HG03066 (cell line): ENCODE measurements at regions not wholly inside any gene's neighbourhood (a gene's known extent, or its start where the extent isn't known, plus 50 kb on each side); places are given as distances from the start of the nearest gene placed in this dataset.

Experiments used
- ATAC-seq: cut with Tn5 transposase; IDR thresholded peaks from one replicate; pipeline ENCODE4 v1.9.1; 2021; ENCODE audit warnings: low read depth; ENCODE audit not compliant: unreplicated experiment

DNA sequence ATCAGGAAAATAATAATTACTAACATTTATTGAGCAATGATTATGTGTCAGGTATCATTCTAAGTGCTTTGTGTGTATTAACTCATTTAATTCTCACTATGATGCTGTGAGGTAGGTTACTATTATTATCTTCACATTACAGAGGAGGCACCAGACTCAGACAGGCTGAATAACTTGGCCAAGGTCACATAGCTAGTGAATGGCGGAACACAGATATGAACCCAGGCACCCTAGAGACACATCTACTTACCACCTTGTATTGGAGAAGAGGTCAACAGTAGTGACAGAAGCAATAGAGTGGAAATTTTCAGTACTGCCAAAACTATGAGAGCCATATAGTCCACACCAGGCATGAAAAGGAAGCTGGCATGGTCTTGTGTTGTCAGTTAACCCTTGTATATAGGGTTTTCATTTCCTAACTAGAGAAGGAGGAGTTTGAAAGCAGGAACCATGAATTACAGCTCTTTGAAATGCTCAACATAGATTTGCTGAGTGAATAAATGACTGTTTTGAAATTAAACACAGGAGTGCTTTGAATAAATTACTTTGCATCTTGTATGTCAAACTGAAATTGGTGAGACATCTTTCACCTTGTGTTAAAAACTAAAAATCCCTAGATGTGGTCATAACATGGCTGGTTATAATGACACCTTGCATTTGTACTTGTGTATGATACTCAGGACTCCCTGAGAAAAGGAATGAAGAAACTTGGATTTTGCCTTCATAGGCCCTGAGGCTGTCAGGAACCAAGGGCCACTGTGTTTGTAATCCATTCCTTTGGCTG, 71.8 kb downstream of the RTL9 start:
- no peak for ATAC-seq

DNA sequence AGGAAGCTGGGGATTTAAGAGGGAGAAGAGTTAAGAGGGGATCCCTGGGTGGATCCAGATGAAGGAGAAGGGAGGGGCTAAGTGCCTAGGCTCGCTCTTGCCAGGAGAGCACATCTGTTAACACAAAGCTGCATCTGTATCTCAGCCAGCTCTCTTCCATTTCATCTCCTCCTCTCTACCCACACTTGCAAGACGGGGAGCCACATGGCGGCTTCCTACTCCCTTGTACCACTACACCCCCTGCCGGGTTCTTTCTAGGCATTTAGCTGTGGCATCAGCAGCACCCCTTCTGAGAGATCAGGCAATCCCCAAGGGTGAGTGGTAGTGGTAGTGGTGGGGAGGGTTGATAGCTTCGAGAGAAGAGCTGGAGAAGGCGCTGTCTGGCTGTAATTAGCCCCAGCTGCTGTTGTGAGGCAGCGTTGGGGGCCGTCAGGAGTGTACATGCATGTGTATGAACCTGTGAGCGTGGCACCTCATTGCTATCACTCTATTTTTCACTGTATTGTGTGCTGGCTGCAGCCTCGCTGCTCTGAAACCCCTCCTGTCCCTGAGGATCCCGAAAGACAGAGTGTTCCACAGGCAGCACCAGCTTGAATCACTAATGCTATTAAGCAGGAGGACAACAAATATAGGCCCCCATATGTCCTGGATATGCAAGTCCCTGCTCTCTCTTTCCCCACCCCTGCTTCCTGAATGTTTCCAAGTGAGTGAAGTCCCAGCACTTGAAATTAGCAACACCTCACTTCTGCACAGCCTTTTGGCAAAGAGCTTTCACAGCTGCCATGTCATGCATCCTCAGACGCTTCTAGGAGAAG, 73.7 kb downstream of the RTL9 start:
- ATAC-seq = no peak

DNA sequence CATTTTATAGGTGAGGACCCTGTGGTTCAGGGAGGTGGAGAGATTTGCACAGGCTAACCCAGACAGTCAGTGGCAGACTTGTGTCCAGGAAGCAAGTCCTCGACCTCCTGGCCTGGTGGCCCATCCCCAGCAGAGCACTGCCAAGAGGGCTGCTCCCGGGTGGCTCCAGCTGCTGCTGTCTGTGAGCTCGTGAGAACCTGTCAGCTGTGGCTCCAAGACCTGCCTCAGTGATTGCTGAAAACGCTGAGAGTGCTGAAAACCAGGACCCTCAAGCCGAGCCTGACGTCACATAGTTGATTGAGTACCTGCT, 74.2 kb downstream of the RTL9 start:
- no peak for ATAC-seq

DNA sequence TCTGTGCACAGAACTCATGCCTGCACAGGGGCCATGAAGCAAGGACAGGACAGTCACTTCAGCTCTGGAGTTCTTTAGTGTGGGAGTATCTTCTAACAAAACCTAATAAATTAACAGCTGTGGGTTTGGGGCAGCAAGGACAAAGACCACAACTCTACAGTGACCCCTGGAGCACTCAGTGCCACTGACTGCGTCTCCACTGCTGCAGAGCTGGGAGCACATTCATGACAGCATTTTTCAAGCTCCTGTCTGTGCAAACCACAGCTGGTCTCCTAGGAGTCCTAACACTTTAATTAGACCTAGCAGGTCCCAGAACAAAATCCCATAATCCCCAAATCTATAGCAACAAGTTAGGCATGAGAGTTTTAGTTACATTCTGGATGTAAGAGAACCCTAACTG, 76.5 kb downstream of the RTL9 start:
- ATAC-seq = no peak

DNA sequence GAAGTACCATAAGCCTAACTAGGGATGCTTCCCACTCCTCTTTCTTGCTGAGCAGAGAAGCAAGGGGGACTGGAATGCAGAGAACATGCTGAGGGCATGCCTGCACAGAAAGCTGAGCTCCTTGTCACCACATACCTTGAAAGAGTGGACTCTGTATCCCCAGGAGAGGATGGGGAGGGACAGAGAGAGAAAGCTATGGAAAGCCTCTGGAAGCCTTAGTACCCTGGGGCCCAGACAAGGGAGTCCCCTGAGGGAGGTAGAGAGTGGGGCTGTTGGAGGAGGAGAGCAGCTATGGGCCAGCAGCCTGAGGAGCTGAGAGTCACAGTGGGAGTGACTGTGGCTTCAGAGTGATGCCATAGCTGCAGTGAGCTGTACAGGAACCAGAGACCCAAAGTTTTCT, 77.9 kb downstream of the RTL9 start:
- no peak for ATAC-seq

DNA sequence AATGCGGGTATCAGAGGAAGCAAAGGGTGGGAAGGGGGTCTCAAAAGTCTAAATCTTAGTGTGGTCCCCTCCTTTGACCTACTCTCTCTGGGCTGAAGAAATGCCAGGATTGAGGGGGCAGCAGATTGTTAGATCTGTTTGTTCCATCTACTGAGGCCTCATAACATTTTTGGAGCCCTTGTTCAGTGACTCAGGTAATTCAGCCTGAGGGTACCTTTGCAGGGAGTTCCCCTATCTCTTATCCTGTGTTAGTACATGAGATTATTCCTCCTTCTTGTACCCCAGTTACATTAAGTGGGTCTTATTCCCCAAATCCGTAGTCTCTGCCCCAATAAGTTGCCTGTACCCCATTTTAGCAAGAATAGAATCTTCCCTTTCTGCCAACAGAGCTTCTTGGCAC, 79.0 kb downstream of the RTL9 start:
- ATAC-seq = no peak

DNA sequence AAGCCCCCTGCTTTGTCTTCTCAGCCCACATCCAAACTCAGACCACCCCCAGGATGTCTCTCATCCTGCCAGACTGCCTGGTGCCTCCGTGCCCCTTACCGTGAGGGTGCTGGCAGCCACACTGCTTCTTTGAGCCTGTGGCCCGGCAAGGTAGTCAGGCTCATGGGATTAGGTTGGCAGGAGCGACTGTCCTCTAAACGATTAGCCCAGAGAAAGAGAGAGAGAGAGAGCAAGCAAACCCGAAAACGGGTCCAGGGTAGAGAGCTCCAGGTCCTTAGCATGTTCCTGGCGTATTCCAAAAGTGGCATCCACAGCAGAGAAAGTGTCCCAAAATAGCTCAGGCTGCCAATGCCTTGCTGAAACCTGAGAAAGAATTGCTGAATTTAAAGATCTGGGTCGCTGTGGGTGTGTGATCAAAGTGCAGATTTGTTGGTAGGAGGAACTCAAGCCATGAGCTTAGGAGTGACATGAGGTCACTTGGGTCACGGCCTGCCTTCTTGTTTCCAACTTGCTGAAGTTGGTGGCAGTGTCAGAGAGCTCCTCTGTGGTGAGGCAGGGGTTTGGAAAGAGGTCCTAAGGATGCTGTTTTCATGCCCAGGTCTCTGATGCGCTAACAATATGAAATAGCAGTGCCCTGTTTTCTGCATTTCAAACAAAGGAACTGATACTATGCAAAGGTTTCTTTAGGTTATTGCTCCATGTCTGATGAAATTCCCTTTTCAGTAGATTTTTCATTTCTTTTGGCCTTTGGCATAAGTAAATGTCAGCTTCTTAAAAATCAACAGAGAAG, 81.6 kb downstream of the RTL9 start:
- no peak for ATAC-seq

DNA sequence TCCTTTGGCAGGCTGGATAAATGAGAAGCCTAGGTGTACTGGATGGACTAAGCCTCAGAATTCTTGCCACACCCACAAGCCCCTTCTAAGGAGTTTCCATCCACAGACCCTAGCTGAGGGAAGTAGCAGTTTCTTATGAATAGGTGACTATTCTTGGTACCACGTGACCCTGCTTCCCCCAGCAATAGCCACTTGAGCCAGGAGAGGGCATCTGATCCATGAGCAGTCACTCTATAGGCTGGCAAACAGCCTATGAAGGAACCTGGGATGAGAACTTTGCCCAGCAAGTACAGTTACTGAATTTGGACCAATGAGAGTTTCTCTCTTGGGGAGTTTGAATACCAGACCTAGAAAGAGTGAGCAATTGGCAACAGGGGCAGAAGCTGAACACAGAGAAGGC, 84.0 kb downstream of the RTL9 start:
- ATAC-seq = no peak

DNA sequence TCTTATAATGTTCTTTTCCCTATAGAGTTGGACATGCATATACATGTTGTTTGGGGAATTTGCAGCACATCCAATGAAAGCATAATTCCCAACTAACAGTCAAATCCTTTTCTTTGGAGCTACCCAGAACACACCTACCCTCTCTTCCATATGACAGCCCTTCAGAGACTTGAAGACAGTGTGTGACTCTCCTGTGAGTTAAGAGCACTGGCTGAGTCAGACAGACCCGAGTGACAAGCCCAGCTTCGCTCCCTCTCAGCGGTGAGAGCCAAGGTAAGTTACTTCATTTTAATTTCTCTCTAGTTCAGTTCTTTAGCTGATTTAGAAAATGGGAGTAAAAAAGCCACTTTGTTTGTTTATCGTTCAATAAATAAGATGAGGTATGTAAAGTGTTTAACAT, 86.3 kb downstream of the RTL9 start:
- no peak for ATAC-seq

DNA sequence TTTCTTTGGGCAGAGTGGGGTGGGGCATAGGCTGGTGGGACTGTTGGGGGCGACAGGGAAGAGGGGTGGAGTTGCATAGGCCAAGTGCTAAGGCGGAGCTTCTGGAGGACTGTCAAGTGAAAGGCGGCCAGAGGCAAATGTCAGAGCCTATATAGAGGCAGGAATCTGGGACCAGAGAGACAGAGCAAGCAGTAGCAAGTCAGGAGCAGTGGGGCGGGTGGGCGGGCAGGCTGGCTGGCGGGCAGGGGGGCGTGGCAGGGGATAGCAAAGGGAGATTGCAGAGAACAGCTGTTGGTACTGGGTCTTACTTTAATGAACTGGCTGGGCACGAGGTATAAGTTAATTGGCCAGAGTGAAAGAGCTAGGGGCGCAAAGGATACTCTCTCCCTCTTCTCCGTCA, 89.8 kb downstream of the RTL9 start:
- ATAC-seq = no peak

DNA sequence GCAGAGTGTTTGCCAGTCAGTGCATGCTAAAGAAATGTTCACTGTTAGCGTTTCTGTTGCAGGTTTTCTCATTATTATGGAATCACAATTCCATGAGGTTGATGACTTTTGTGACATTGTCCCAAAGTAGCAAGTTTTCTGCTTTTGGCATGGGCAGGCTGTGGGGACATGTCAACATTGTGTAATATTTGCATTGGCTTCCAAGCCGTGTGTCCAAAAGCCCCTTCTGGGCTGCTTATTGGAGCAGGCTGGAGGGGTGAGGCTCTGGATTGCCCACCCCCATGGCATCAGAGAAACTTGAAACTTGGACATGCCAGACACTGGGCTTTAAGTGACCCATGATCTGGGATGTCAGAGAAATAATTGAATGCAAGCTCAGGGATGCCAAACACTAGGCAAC, 90.7 kb downstream of the RTL9 start:
- ATAC-seq = no peak

DNA sequence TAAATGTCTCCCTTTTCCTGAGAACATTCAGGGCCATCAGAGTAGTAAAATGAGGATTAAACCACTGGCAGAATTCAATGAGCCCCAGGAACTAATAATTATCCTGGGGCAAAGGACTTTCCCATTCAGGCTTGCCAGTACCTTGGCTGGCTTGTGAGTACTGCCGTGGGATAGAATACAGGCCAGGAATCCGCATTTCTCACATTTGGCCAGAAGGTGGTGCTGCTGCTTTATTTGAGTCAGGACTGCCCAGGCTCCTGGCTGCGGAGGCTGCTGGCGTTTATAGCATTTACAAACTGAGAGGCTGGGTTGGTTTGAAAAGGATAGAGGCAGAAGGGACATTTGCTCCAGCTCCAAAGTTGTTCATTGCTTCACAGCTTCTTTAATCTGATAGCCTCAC, 91.4 kb downstream of the RTL9 start:
- no peak for ATAC-seq

DNA sequence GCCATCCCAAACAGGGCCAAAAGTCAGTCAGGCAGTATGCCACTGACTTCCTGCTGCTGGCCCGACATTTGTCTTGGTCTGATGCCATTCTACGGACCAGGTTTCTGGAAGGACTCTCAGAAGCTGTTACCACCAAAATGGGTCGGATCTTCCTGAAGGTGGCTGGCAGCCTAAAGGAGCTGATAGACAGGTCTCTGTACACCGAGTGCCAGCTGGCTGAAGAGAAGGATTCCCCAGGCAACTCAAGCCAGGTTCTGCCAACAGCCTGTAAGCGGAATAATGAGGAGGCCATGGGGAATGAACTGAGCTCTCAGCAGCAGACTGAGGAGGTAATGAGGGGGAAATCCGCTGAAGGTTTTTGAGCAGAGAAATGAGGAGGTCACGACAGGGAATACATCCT, 95.7 kb downstream of the RTL9 start:
- no peak for ATAC-seq

DNA sequence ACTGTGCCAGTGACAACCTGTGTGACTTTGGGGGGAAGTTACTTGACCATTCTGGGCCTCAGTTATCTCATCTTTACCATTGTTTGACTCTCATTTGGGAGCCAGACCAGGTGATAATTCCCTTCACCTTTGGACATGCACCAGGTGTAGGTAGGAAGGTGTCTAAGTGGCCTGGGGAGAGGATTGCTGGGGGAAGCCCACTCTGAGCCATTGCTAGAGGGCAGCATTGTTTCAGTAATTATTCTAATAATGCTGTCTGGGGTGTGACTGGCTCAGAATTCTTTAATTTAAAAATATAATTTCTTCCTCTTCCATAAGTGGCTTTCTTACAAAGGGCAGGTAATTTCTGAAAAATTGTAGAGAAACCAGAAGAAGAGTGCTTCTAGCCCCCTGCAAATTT, 104.3 kb downstream of the RTL9 start:
- no peak for ATAC-seq

DNA sequence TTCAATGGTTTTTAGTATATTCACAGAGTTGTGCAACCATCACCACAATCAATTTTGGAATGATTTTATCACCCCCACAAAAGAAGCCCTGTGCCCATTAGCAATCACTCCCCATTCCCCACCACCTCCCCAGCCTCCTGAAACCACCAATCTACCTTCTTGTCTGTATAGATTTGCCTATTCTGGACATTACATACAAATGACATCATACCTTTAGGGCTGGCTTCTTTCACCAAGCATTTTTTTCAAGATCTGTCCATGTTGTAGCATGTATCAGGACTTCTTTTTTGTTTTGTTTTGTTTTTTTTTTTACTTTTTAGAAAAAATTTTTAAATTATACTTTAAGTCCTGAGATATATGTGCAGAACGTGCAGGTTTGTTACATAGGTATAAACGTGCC, 108.1 kb downstream of the RTL9 start:
- no peak for ATAC-seq

DNA sequence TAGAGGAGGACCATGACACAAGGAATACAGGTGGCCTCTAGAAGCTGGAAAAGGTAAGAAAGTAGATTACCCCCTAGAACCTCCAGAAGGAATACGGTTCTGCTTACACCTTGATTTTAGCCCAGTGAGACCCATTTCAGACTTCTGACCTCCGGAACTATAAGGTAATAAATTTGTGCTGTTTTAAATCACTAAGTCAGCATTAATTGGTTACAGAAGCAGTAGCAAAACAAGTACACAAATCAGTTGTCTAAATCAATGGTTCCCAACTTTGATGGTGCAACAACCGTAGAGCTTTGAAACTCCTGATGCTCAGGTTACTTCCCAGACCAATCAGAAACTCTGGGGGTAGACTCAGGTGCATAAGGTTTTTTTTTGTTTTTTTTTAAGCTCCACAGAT, 113.6 kb downstream of the RTL9 start:
- ATAC-seq = no peak

DNA sequence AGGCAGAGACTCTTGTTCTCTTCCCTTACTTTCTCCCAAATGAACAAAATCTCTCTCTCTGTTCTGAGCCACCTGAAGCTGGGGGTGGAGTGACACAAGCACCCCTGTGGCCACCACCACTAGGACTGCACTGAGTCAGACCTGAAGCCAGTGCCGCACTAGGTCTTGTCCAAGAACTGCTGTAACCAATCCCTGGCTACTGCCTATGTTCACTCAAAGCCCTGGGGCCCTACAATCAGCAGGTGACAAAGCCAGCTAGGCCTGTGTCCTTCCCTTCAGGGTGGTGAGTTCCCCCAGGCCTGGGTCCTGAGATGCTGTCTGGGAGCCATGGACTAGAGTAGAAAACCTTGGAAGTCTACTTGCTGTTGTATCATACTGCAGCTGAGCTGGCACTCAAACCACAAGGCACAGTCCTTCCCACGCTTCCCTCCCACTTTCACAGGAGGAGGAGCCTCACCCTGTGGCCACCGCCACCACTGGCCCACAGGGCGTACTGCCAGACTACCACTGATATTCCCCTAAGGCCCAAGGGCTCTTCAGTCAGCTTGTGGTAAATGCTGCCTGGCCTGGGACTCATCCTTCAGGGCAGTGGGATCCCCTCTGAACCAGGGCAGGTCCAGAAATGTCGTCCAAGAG, 119.1 kb downstream of the RTL9 start:
- ATAC-seq = no peak

DNA sequence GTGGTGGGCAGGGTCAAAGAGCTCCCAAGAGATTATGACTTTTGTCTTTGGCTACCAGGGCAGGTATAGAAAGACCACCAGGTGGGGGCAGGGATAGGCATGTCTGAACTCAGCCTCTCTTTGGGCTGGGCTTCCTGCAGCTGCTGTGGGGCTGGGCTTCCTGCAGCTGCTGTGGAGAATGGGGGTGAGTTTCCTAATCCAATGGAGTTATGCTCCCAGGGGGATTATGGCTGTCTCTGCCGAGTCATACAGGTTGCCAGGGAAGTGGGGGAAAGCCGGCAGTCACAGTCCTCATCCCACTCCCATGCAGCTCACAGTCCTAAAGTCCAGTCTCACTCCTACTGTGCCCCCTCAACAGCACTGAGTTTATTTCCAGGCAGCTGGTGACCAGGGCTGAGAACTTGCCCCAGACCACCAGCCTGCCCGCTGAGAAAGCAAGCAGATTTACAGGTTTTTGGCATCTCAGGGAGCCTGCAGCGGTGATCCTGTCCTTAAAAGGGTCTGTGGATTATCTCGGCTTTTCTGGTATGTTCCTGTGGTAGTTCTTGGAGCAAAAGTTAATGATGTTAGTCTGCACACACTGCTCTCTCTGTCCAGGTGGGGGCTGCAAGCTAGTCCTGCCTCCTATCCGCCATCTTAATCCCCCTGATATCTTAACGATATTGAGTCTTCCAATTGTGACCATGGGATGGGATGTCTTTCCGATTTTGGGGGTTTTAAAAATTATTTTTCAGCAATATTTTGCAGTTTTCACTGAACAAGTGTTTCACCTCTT, 133.4 kb downstream of the RTL9 start:
- no peak for ATAC-seq

DNA sequence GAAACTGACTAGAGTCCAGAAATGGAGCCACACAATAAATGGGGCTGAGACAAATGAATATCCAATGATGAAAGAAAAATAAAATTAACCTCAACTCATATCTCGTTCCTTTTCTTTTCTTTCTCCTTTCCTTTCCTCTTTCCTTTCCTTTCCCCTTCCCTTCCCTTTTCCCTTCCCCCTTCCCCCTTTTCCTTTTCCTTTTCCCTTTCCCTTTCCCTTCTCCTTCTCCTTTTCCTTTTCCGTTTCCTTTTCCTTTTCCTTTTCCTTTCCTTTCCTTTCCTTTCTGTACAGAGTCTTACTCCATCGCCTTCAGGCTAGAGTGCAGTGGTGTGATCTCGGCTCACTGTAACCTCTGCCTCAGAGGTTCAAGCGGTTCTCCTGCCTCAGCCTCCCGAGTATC, 146.3 kb downstream of the RTL9 start:
- no peak for ATAC-seq

DNA sequence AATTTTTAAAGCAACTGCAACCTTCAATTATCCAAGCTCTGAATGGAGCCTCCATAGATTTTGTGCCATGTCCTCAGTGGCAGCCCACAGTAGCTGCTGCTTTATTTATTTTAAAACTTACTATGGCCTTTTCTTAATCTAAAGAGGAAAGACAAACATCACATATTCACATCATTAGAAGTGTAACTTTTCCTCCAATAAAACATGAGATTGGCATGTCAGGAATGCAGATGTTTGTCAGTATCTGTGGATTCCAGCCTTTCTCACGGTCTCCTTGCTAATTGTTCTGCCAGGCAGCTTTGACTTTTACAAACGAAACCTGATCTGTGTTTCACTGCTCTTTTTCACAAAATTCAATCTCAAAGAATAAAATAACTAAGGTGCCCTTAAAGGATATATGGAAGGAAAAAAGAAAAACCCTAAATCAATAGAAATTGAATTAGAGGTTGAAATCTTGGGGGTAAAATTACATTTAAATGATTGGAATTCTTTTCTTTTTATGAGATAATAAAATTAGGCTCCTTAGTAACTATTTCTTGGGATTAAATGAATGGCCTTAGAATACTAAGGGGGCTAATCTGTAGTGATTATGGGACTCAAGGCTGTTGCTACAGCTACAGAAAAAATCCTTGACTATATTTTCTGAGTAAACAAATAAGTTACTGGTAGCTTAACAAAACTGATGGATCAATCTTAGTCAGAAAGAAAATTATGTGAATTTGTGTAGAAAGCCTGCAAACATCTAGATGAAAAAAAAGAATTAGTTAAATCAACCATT, 151.3 kb downstream of the RTL9 start:
- no peak for ATAC-seq
